RWPE1 (cell line): ENCODE measurements at regions not wholly inside any gene's neighbourhood (a gene's known extent, or its start where the extent isn't known, plus 50 kb on each side); places are given as distances from the start of the nearest gene placed in this dataset.

Source experiments
- CTCF ChIA-PET: fragments of 350-600 bp; sonication (Branson Sonifier 250); formaldehyde crosslinking; extraction: SDS; loops from one replicate; lab custom pipeline; 2021; lab: Yijun Ruan, JAX
- POLR2A ChIA-PET: fragments of 400-600 bp; formaldehyde crosslinking; extraction: SDS; loops from one replicate; lab custom pipeline; 2020; ENCODE audit warnings: antibody characterized with exemption; ENCODE audit not compliant: low non-redundant PET; lab: Yijun Ruan, JAX
- DNase-seq: peaks from one replicate; pipeline ENCODE4 v3.0.0; 2012; ENCODE audit warnings: low spot score
- H3K27ac ChIP-seq: fragments of 450-650 bp; 2 replicates; pipeline ENCODE4 v1.5.1; 2017
- TF ChIP-seq, protein P1 (sequence below): fragments of 450-650 bp; conservative IDR thresholded peaks from 2 replicates; pipeline ENCODE4 v1.5.1; 2017; ENCODE audit warnings: low read depth, mild to moderate bottlenecking

DNA sequence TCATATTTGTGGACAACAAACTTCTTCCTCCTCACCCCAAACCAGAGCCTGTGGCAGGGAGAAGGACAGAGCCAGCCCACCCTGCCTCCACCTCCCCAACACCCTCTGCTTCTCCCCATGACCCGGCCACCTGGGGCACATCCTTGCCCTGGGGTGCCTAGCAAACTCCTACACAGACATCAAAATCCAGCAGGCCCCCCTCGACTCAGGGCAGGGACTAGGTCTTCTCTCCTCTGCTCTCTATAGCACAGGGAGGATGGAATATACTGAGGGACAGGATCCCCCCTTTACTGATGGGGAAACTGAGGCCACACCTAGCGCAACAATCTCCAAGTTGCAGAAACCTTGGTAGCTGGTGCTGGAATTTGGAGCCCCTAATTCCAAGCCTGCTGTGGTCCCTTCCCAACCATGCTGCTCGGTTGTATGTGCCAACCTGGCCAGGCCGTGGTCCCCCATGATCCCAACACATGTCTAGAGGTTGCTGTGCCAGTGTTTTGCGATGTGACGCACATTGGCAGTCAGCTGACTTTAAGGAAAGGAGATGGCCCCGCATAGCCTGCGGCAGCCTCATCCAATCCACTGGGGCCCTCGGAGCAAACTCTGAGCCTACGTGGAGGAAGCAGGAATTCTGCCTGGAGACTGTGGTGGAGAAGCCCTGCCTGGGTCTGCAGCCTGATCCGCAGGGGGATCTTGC lies 53.9 kb upstream of the ADRA2C start:
- no peak overlapping the region for H3K27ac ChIP-seq
- ChIA-PET CTCF (no interaction called here), POLR2A (no interaction called here)
- TF ChIP-seq, protein P1, sequence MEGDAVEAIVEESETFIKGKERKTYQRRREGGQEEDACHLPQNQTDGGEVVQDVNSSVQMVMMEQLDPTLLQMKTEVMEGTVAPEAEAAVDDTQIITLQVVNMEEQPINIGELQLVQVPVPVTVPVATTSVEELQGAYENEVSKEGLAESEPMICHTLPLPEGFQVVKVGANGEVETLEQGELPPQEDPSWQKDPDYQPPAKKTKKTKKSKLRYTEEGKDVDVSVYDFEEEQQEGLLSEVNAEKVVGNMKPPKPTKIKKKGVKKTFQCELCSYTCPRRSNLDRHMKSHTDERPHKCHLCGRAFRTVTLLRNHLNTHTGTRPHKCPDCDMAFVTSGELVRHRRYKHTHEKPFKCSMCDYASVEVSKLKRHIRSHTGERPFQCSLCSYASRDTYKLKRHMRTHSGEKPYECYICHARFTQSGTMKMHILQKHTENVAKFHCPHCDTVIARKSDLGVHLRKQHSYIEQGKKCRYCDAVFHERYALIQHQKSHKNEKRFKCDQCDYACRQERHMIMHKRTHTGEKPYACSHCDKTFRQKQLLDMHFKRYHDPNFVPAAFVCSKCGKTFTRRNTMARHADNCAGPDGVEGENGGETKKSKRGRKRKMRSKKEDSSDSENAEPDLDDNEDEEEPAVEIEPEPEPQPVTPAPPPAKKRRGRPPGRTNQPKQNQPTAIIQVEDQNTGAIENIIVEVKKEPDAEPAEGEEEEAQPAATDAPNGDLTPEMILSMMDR, result no peak
- DNase-seq, result no peak

DNA sequence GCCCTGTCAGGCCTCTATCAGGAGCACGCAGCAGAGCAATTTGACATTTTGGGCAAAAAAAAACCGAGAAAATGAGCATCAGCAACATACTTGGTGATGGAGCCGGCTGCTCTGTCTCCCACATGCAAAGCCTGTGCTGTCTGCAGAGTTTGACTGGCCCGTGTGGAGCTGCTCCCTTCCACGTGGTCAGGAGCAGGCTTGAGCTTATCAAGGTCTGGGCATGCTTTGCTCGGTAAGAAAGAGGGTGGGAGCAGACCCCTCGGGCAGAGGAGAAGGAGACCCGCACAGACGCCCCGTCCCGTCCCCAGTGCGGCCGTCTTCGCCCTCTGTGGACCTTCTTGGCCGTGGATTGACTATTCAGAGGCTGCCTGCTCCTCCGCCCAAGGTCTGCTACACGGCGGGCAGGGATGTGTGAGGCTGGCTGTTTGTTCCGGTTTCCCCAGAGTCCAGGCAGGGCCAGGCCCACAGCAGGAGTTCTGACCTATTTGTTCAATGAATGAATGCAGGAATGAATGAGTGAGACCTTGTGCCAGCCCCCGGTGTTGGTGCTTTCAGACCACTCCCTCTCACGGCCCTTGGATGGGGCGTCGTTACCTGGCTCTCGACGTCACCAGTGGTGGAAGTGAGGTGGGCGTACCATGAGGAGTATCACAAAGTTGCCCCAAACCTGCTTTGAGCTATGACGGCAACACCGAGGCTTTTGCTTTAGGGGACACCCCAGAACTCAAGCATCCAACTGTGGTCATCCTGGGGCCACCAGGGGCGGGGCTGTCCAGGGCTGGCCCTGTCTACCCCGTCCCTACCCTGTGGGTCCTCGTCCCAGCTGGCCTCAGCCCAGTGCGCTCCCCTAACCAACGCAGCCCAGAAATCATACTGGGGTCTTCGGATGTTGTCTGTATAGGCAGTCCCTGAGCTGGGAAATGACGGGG lies 54.7 kb upstream of the ADRA2C start:
- no peak for DNase-seq
- TF ChIP-seq, protein P1, result no peak
- H3K27ac ChIP-seq, result no peak overlapping the region
- ChIA-PET CTCF (interaction anchor here (0.6 kb wide), 1 partner anchor 346 kb away, joined by 3 read pairs; no protein-coding TSS in a partner anchor), POLR2A (no interaction called here)

DNA sequence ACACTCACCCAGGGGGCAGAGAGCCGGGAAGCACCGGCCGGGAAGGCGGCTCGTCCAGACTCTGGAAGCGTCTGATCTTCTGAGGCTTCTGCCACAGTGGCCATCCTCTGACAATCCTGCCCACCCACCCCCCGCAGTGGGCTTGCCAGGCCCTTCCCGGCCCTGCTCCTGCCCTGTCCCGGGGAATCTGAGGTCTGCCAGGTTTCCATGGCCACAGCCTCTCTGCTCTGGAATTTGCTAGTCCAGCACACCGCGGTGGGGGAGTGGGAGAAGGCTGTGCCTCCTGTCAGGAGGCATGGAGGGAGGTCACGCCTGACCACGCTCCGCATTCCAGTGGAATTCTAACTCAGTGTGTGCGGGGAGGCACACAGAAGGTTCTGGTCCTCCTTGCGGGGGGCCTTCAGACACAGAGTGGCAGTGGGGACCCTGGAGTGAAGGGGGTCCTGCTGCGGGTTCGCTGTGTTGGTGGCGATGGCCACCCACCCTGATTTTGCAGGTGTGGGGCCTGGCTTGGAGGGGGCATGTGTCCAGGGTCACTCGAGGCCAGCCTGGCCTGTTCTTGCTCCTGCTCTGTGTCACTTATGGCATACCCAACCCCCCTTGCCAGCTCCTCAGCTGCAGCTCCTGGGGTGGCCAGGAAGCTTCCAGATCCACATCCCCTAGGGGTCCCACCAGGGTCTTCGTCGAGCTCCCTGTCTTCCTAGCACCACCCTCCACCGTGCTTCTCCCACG lies 55.6 kb upstream of the ADRA2C start:
- CTCF ChIA-PET, result no interaction called here
- H3K27ac ChIP-seq, result no peak overlapping the region
- TF ChIP-seq, protein P1, result no peak
- no peak for DNase-seq
- POLR2A ChIA-PET, result no interaction called here

DNA sequence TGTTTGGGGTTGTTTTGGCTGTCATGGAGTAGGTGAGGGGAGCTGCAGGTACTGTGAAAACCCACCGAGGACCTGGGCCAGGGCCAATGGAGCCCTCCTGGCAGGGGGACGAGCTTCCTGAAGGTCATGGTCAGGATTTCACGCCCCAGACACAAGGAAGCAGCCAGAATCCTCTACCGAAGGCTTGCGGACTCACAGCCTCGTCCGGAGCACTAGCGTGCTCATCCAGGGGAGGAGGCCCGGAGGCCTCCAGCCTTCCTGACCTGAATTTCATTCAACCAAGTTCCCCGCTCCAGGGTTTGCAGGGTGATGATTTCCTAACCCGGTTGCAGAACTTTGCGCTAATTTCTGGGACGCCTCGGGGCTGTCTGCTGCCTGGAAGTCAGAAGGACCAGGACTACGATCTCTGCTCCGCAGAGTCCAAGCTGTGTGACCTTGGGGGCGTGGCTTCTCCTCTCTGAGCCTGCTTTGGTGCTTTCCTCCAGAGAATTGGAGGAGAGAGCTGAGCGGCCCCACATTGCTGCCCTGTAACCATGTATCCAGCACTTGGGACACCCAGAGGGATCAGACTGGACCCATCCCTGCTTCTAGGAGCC lies 56.2 kb upstream of the ADRA2C start:
- POLR2A ChIA-PET, result no interaction called here
- TF ChIP-seq, protein P1, result no peak
- CTCF ChIA-PET, result no interaction called here
- DNase-seq, result no peak
- H3K27ac ChIP-seq, result no peak overlapping the region

DNA sequence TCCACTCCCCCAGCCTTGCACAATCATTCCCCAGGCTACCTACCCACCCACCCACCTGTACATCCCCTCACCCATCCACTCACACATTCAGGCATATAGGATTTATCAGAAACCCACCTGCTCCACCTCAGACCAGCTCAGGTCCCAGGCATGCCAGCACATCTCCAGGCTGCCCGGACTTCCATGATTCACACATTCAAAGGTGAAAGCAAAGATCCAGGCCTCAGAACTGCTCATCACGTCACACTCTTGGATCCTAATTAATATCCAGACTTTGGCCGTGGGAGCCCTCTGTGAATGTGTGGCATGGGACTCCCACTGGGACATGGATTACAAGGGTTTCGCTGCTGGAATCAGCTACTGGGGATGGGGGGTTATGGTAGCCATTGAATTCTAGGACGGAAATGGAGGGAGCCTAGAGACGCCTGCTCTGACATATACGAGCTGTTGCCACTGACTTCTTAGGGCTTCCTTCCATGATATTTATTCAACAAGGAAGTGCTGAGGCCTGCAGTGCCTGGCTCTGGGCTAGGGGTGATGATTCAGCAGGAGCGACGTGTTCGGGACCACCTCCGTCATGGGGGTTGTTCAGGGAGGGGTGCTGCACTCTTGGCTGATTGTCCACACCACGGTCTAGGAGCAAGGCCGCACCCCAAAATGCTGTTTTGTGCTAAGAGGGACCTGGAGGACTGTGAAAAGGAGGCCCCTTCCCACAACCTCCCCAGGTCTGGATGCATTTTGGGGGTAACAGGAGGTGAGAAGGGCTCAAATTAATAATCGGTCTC lies 56.9 kb upstream of the ADRA2C start:
- ChIA-PET CTCF (no interaction called here), POLR2A (no interaction called here)
- DNase-seq, result no peak
- TF ChIP-seq, protein P1, result no peak
- no peak overlapping the region for H3K27ac ChIP-seq
